ENCODE measurements at regions not wholly inside any gene's neighbourhood (a gene's known extent, or its start where the extent isn't known, plus 50 kb on each side); places are given as distances from the start of the nearest gene placed in this dataset.

GRCh38 chr11:109752212-109752825 is 330.3 kb downstream of the C11orf87 start:
- 87% methylated on average over 5 of the region's 5 CpGs for WGBS
- intact Hi-C loops (cut with DNase I) = no loop called here
- DNase-seq (ENCODE audit: extremely low spot score) = no peak
- no peak for TF ChIP-seq EP300 (IDR thresholded peaks at IDR 0.05)
- TF ChIP-seq, protein P1, sequence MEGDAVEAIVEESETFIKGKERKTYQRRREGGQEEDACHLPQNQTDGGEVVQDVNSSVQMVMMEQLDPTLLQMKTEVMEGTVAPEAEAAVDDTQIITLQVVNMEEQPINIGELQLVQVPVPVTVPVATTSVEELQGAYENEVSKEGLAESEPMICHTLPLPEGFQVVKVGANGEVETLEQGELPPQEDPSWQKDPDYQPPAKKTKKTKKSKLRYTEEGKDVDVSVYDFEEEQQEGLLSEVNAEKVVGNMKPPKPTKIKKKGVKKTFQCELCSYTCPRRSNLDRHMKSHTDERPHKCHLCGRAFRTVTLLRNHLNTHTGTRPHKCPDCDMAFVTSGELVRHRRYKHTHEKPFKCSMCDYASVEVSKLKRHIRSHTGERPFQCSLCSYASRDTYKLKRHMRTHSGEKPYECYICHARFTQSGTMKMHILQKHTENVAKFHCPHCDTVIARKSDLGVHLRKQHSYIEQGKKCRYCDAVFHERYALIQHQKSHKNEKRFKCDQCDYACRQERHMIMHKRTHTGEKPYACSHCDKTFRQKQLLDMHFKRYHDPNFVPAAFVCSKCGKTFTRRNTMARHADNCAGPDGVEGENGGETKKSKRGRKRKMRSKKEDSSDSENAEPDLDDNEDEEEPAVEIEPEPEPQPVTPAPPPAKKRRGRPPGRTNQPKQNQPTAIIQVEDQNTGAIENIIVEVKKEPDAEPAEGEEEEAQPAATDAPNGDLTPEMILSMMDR (IDR thresholded peaks at IDR 0.05) = no peak
- Histone ChIP-seq H3K27me3 (no peaks in the 10 kb centered on the region), H3K4me3 (no peak overlapping the region), H3K36me3 (no peaks in the 10 kb centered on the region), H3K9me3 (no peaks in the 10 kb centered on the region), H3K4me1 (no peaks in the 10 kb centered on the region), H3K27ac (replicated peaks in 1 of 4) (no peak overlapping the region)

- Histone ChIP-seq H3K4me3 (no peak overlapping the region), H3K4me1 (no peaks in the 10 kb centered on the region), H3K36me3 (no peaks in the 10 kb centered on the region), H3K27ac (replicated peaks in 1 of 4) (no peak overlapping the region), H3K9me3 (no peaks in the 10 kb centered on the region), H3K27me3 (no peaks in the 10 kb centered on the region)
- intact Hi-C loops (cut with DNase I) = no loop called here
- no peak for DNase-seq (ENCODE audit: extremely low spot score)
- 97% methylated on average over 1 of the region's 1 CpG for WGBS
- TF ChIP-seq POLR2AphosphoS5 (IDR thresholded peaks at IDR 0.05) (no peak), EP300 (IDR thresholded peaks at IDR 0.05) (no peak), POLR2A (IDR thresholded peaks at IDR 0.05; ENCODE audit: low read depth) (no peak)
- TF ChIP-seq, protein P1 (IDR thresholded peaks at IDR 0.05) = no peak
These were observed 334.5 kb downstream of the C11orf87 start for GRCh38 chr11:109756521-109756920.

GRCh38 chr11:109756951-109757350 is 335.0 kb downstream of the C11orf87 start:
- no peaks in the 10 kb centered on the region for H3K36me3 ChIP-seq
- H3K27ac ChIP-seq (replicated peaks in 1 of 4) = no peak overlapping the region
- intact Hi-C loops (cut with DNase I) = no loop called here
- no peaks in the 10 kb centered on the region for H3K4me1 ChIP-seq
- DNase-seq (ENCODE audit: extremely low spot score) = no peak
- no peaks in the 10 kb centered on the region for H3K27me3 ChIP-seq
- no peaks in the 10 kb centered on the region for H3K9me3 ChIP-seq
- no peak overlapping the region for H3K4me3 ChIP-seq
- 81% methylated on average over 3 of the region's 3 CpGs for WGBS
- TF ChIP-seq, protein P1 (IDR thresholded peaks at IDR 0.05) = no peak
- TF ChIP-seq POLR2AphosphoS5 (IDR thresholded peaks at IDR 0.05) (no peak), EP300 (IDR thresholded peaks at IDR 0.05) (no peak), POLR2A (IDR thresholded peaks at IDR 0.05; ENCODE audit: low read depth) (no peak)

- Histone ChIP-seq H3K4me3 (no peak overlapping the region), H3K27me3 (no peaks in the 10 kb centered on the region), H3K36me3 (no peaks in the 10 kb centered on the region), H3K4me1 (no peaks in the 10 kb centered on the region), H3K9me3 (no peaks in the 10 kb centered on the region), H3K27ac (replicated peaks in 1 of 4) (no peak overlapping the region)
- WGBS = 84% methylated on average over 3 of the region's 3 CpGs
- no peak for DNase-seq (ENCODE audit: extremely low spot score)
- TF ChIP-seq POLR2AphosphoS5 (IDR thresholded peaks at IDR 0.05) (no peak), EP300 (IDR thresholded peaks at IDR 0.05) (no peak), POLR2A (IDR thresholded peaks at IDR 0.05; ENCODE audit: low read depth) (no peak)
- TF ChIP-seq, protein P1 (IDR thresholded peaks at IDR 0.05) = no peak
- intact Hi-C loops (cut with DNase I) = no loop called here
These were observed 330.6 kb upstream of the ZC3H12C start for GRCh38 chr11:109762546-109762945.

GRCh38 chr11:109765709-109766311 is 327.4 kb upstream of the ZC3H12C start:
- 86% methylated on average over 5 of the region's 5 CpGs for WGBS
- H3K4me1 ChIP-seq = no peaks in the 10 kb centered on the region
- H3K4me3 ChIP-seq = no peak overlapping the region
- intact Hi-C loops (cut with DNase I) = no loop called here
- no peaks in the 10 kb centered on the region for H3K36me3 ChIP-seq
- DNase-seq (ENCODE audit: extremely low spot score) = no peak
- H3K27me3 ChIP-seq = no peaks in the 10 kb centered on the region
- no peaks in the 10 kb centered on the region for H3K9me3 ChIP-seq
- TF ChIP-seq POLR2A (IDR thresholded peaks at IDR 0.05; ENCODE audit: low read depth) (no peak), POLR2AphosphoS5 (IDR thresholded peaks at IDR 0.05) (no peak), EP300 (IDR thresholded peaks at IDR 0.05) (no peak)
- TF ChIP-seq, protein P1 (IDR thresholded peaks at IDR 0.05) = no peak
- H3K27ac ChIP-seq (replicated peaks in 1 of 4) = no peak overlapping the region

Data from esophagus muscularis mucosa (tissue), 4 donors.